Peyer's patch (tissue), 4 donors: ENCODE measurements at regions not wholly inside any gene's neighbourhood (a gene's known extent, or its start where the extent isn't known, plus 50 kb on each side); places are given as distances from the start of the nearest gene placed in this dataset.

ENCODE experiments used
- DNase-seq, 3 donors: peaks; one replicate each; pipeline ENCODE4 v3.0.0-alpha.2; 2017 to 2019
- H3K27ac ChIP-seq, 4 donors: fragments of 200-600 bp; sonication (generic); one replicate each; pipeline ENCODE4 v1.5.1; 2016 to 2019
- H3K27me3 ChIP-seq, 2 donors: fragments of 200-600 bp; sonication (generic); one replicate each; pipeline ENCODE4 v1.5.1; 2019
- H3K36me3 ChIP-seq, 3 donors: fragments of 200-600 bp; sonication (generic); one replicate each; pipeline ENCODE4 v1.5.1; 2016 to 2019
- H3K4me1 ChIP-seq, 4 donors: fragments of 200-600 bp; sonication (generic); one replicate each; pipeline ENCODE4 v1.5.1; 2016 to 2019
- H3K4me3 ChIP-seq, 4 donors: fragments of 200-600 bp; sonication (generic); 1 replicate in 3 of 4; 2 replicates in 1 of 4; pipeline ENCODE4 v1.5.1; 2016 to 2019; ENCODE audit warnings: mild to moderate bottlenecking in 1 of 4
- H3K9me3 ChIP-seq, 4 donors: fragments of 200-600 bp; sonication (generic); one replicate each; pipeline ENCODE4 v1.5.1; 2016 to 2019; ENCODE audit warnings: mild to moderate bottlenecking in 1 of 4
- CTCF ChIP-seq, 6 experiments: fragments of 450-650 bp in 4 of 6; fragments of 200-600 bp in 2 of 6; sonication (generic) in 1 of 6; IDR thresholded peaks; one replicate each; pipeline ENCODE4 v1.5.1; 2017 to 2019; ENCODE audit warnings: antibody characterized with exemption in 6 of 6, mild to moderate bottlenecking in 3 of 6, moderate library complexity in 1 of 6
- POLR2A ChIP-seq, 2 donors: fragments of 450-650 bp; IDR thresholded peaks; one replicate each; pipeline ENCODE4 v1.5.1; 2017; ENCODE audit warnings: antibody characterized with exemption in 2 of 2, mild to moderate bottlenecking in 2 of 2, moderate library complexity in 2 of 2

- DNase-seq = no peak
- Histone ChIP-seq H3K36me3 (no peaks in the 10 kb centered on the region), H3K27ac (no peak overlapping the region), H3K4me1 (no peaks in the 10 kb centered on the region), H3K9me3 (no peaks in the 10 kb centered on the region), H3K27me3 (no peaks in the 10 kb centered on the region), H3K4me3 (no peak overlapping the region)
- TF ChIP-seq CTCF (IDR thresholded peaks at IDR 0.05) (no peak), POLR2A (IDR thresholded peaks at IDR 0.05) (no peak)
Observed at GRCh38 chr14:82451675-82452074, 918.0 kb upstream of the SEL1L start.

- Histone ChIP-seq H3K27me3 (no peaks in the 10 kb centered on the region), H3K4me3 (no peak overlapping the region), H3K36me3 (no peaks in the 10 kb centered on the region), H3K4me1 (no peaks in the 10 kb centered on the region), H3K9me3 (peaks cover 0 to 8% (median 0%) of the 10 kb centered on the region in 4 donors), H3K27ac (no peak overlapping the region)
- DNase-seq = no peak
- no peak for TF ChIP-seq CTCF (IDR thresholded peaks at IDR 0.05)
- TF ChIP-seq POLR2A (IDR thresholded peaks at IDR 0.05) = no peak
Observed at GRCh38 chr14:82482345-82482744, 948.7 kb upstream of the SEL1L start.

GRCh38 chr14:82488473-82488872 is 954.8 kb upstream of the SEL1L start:
- TF ChIP-seq CTCF (IDR thresholded peaks at IDR 0.05) = no peak
- TF ChIP-seq POLR2A (IDR thresholded peaks at IDR 0.05) = no peak
- no peak overlapping the region for H3K27ac ChIP-seq
- peaks cover 0 to 4% (median 0%) of the 10 kb centered on the region in 4 donors for H3K9me3 ChIP-seq
- H3K36me3 ChIP-seq = no peaks in the 10 kb centered on the region
- no peak overlapping the region for H3K4me3 ChIP-seq
- no peaks in the 10 kb centered on the region for H3K4me1 ChIP-seq
- DNase-seq = no peak
- no peaks in the 10 kb centered on the region for H3K27me3 ChIP-seq

GRCh38 chr14:82490397-82490796 is 956.7 kb upstream of the SEL1L start:
- H3K4me1 ChIP-seq = no peaks in the 10 kb centered on the region
- H3K4me3 ChIP-seq = no peak overlapping the region
- TF ChIP-seq CTCF (IDR thresholded peaks at IDR 0.05) (no peak), POLR2A (IDR thresholded peaks at IDR 0.05) (no peak)
- no peak overlapping the region for H3K27ac ChIP-seq
- H3K9me3 ChIP-seq = peaks cover 0 to 4% (median 0%) of the 10 kb centered on the region in 4 donors
- H3K36me3 ChIP-seq = no peaks in the 10 kb centered on the region
- DNase-seq = no peak
- no peaks in the 10 kb centered on the region for H3K27me3 ChIP-seq

- DNase-seq = no peak
- Histone ChIP-seq H3K9me3 (no peaks in the 10 kb centered on the region), H3K4me3 (no peak overlapping the region), H3K27ac (no peak overlapping the region), H3K4me1 (no peaks in the 10 kb centered on the region), H3K36me3 (no peaks in the 10 kb centered on the region), H3K27me3 (no peaks in the 10 kb centered on the region)
- TF ChIP-seq POLR2A (IDR thresholded peaks at IDR 0.05) (no peak), CTCF (IDR thresholded peaks at IDR 0.05) (no peak)
Observed at GRCh38 chr14:82492157-82492556, 958.5 kb upstream of the SEL1L start.

- Histone ChIP-seq H3K27me3 (no peaks in the 10 kb centered on the region), H3K9me3 (no peaks in the 10 kb centered on the region), H3K4me3 (no peak overlapping the region), H3K27ac (no peak overlapping the region), H3K4me1 (no peaks in the 10 kb centered on the region), H3K36me3 (no peaks in the 10 kb centered on the region)
- DNase-seq = no peak
- TF ChIP-seq POLR2A (IDR thresholded peaks at IDR 0.05) (no peak), CTCF (IDR thresholded peaks at IDR 0.05) (no peak)
Observed at GRCh38 chr14:82500222-82500621, 966.6 kb upstream of the SEL1L start.
